Omental fat pad (tissue), 3 donors: ENCODE measurements at regions not wholly inside any gene's neighbourhood (a gene's known extent, or its start where the extent isn't known, plus 50 kb on each side); places are given as distances from the start of the nearest gene placed in this dataset.

ENCODE experiments used
- ATAC-seq: fragments of 150-250 bp; one replicate; pipeline ENCODE4 v1.9.1; 2016; ENCODE audit warnings: mild to moderate bottlenecking, moderate library complexity; ENCODE audit not compliant: low FRiP score
- DNase-seq: peaks from one replicate; pipeline ENCODE4 v3.0.0-alpha.2; 2019; ENCODE audit warnings: low spot score
- TF ChIP-seq, protein P1 (sequence below), 3 donors: fragments of 450-650 bp; IDR thresholded peaks; one replicate each; pipeline ENCODE4 v1.5.1; 2016 to 2017; ENCODE audit warnings: antibody characterized with exemption in 3 of 3, mild to moderate bottlenecking in 3 of 3, moderate library complexity in 2 of 3

DNA sequence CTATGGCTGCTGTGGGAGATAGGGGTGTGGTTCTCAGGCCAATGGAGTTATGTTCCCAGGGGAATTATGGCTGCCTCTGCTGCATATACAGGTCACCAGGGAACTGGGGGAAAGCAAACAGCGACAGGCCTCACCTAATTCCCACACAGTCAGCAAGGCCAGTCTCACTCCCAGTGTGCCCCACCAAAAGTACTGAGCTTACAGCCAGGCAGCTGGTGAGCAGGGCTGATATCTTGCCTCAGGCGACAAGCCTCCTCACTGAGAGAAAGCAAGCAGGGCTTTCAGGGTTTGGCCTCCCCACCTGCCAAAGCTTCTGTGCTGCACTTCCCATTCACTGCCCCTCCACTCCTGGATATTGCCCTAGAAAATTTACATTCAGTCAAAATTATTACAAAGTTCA, 273.8 kb upstream of the TARS1 start:
- no peak for DNase-seq
- TF ChIP-seq, protein P1, sequence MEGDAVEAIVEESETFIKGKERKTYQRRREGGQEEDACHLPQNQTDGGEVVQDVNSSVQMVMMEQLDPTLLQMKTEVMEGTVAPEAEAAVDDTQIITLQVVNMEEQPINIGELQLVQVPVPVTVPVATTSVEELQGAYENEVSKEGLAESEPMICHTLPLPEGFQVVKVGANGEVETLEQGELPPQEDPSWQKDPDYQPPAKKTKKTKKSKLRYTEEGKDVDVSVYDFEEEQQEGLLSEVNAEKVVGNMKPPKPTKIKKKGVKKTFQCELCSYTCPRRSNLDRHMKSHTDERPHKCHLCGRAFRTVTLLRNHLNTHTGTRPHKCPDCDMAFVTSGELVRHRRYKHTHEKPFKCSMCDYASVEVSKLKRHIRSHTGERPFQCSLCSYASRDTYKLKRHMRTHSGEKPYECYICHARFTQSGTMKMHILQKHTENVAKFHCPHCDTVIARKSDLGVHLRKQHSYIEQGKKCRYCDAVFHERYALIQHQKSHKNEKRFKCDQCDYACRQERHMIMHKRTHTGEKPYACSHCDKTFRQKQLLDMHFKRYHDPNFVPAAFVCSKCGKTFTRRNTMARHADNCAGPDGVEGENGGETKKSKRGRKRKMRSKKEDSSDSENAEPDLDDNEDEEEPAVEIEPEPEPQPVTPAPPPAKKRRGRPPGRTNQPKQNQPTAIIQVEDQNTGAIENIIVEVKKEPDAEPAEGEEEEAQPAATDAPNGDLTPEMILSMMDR (IDR thresholded peaks at IDR 0.05), result no peak

DNA sequence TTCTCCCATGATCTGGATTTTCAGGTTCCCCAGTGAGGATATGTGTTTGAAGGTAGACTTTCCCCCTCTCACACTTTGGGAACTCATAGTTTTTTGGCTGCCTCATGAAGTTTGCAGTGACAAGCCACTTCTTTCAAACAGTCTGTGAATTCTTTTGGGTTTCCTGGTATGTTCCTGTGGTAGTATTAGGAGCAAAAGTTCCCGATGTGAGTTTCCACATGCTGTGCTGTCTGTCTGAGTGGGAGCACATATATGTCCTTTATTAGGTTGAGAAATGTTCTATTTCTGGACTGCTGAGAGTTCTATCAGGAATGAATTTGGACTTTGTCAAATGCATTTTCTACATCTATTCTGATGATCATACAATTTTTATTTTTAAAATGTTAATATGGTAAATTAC, 273.2 kb upstream of the TARS1 start:
- TF ChIP-seq, protein P1 (IDR thresholded peaks at IDR 0.05), result no peak
- no peak for DNase-seq
- no peak for ATAC-seq

More for the DNA sequence above, 273.8 kb upstream of the TARS1 start:
- no peak for ATAC-seq

DNA sequence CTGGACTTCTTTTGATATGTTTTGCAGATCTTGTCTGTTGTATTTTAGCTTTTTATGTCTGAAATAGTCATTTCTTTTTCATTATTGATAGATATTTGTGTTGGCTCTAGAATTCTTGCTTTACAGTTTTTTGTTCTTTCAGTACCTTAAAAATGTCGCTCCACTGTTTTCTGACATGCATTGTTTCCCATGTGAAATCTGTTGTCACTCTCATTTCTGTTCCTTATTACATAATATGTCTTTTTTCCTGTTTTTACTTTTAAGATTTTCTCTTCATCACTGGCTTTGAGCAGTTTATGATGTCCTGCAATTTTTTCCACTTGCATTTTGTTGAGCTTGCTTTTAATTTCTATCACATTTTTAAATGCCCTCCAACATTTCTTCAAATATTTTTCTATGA, 270.4 kb upstream of the TARS1 start:
- TF ChIP-seq, protein P1 (IDR thresholded peaks at IDR 0.05), result no peak
- DNase-seq, result no peak
- ATAC-seq, result no peak

DNA sequence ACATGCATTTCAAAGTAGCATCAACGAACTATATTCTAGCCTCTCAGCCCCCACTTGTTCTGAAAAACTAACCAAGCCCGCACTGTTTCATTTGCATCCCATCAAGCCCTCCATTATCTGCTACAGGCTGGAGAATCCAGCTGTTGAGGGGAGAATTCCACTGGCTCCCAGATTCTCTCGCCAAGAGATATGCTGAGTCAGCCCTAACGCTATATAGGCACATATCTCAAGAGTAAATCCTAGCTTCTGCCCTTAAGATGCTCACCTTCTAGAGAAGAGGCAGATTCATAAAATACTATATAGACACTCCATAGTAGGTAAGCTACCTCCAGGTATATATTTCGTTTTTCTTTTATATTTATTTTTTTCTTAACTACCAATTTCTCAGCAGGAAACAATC, 266.4 kb upstream of the TARS1 start:
- ATAC-seq, result no peak
- TF ChIP-seq, protein P1 (IDR thresholded peaks at IDR 0.05), result no peak
- no peak for DNase-seq

DNA sequence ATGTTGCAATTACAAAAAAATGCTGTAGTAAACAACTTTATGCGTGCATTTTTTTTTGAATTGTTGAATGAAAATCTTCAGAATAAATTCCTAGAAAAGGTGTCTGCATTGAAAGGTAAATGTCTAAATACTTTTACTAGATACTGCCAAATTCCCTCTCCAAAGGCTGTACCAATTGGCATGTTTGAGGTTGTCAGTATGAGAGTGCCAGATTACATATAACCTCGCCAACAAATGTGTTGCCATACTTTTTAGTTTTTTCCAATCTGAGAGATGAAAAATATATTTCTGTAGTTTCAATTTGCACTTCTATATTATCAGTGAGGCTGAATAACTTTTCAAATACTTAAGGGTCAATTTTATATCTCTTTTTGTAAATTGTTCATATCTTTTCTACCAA, 261.5 kb upstream of the TARS1 start:
- no peak for ATAC-seq
- TF ChIP-seq, protein P1 (IDR thresholded peaks at IDR 0.05), result no peak
- DNase-seq, result no peak

DNA sequence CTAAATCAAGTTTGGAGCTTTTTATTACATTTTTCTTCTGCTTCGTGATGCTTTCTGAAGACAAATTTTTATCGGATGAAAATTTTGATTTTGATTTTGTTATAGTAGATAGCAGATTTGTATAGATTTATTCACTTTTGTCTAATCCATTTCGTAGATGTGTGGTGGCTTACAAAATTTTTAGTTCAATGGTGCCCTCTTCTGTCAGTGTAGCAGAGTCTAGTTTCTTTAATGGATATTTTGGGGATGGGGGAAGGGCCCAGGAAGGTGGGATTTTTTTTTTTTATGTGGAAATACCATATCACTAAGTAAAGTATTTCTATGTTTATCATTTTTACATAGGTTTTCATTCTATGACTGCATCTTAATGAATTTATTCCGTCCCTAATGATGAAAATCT, 259.9 kb upstream of the TARS1 start:
- no peak for DNase-seq
- TF ChIP-seq, protein P1 (IDR thresholded peaks at IDR 0.05), result no peak
- no peak for ATAC-seq

DNA sequence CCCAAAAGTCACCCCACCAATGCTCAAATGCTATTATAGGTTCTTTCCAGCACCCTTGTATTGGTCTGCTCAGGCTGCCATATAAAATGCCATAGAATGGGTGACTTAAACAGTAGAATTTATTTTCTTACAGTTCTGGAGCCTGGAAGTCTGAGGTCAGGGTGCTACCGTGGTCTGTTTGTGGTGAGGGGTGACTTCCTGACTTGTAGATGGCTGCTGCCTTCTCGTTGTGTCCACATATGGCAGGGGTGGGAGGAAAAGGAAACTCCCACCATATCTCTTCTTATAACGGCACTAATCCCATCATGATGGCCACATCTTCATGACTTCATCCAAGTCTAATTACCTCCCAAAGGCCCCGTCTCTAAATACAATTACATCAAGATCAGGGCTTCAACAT, 257.8 kb upstream of the TARS1 start:
- TF ChIP-seq, protein P1 (IDR thresholded peaks at IDR 0.05), result no peak
- ATAC-seq (no peak), DNase-seq (no peak)
